Tibial artery (tissue), 4 donors: ENCODE measurements at regions not wholly inside any gene's neighbourhood (a gene's known extent, or its start where the extent isn't known, plus 50 kb on each side); places are given as distances from the start of the nearest gene placed in this dataset.

Experiments
- DNase-seq, 2 donors: peaks; one replicate each; pipeline ENCODE4 v3.0.0-alpha.2; 2019
- H3K27ac ChIP-seq, 2 donors: fragments of 200-600 bp; sonication (generic) in 1 of 2; 1 replicate in 1 of 2; 2 replicates in 1 of 2; pipeline ENCODE4 v1.5.1; 2018 to 2019; ENCODE audit warnings: mild to moderate bottlenecking in 1 of 2
- H3K27me3 ChIP-seq, 2 donors: fragments of 200-600 bp; sonication (generic) in 1 of 2; one replicate each; pipeline versions ENCODE4 v1.5.1 to v1.6.0; 2016 to 2019
- H3K36me3 ChIP-seq, 3 donors: fragments of 200-600 bp; sonication (generic) in 2 of 3; one replicate each; pipeline ENCODE4 v1.5.1; 2016 to 2019; ENCODE audit warnings: mild to moderate bottlenecking in 2 of 3
- H3K4me1 ChIP-seq, 4 donors: fragments of 200-600 bp; sonication (generic) in 2 of 4; 1 replicate in 3 of 4; 2 replicates in 1 of 4; pipeline ENCODE4 v1.5.1; 2016 to 2019
- H3K4me3 ChIP-seq, 2 donors: fragments of 200-600 bp; sonication (generic) in 1 of 2; 1 replicate in 1 of 2; 2 replicates in 1 of 2; pipeline ENCODE4 v1.5.1; 2018 to 2019; ENCODE audit warnings: mild to moderate bottlenecking in 2 of 2
- H3K9me3 ChIP-seq, 3 donors: fragments of 200-600 bp; sonication (generic) in 1 of 3; one replicate each; pipeline ENCODE4 v1.5.1; 2016 to 2019
- CTCF ChIP-seq, 2 experiments: fragments of 200-600 bp in 1 of 2; fragments of 450-650 bp in 1 of 2; IDR thresholded peaks; one replicate each; pipeline ENCODE4 v1.5.1; 2017 to 2019; ENCODE audit warnings: antibody characterized with exemption in 2 of 2, mild to moderate bottlenecking in 1 of 2, moderate library complexity in 1 of 2
- intact Hi-C: fragments of 100-400 bp; cut with DNase I; formaldehyde crosslinking; loops from one replicate; pipeline ENCODE4 v1.15.0; 2023; ENCODE audit warnings: low total_unique reads

- DNase-seq, result no peak
- intact Hi-C loops, result no loop called here
- H3K27ac ChIP-seq, result peak overlapping the region; percentile 72 to 78
- no peaks in the 10 kb centered on the region for H3K4me1 ChIP-seq
- H3K36me3 ChIP-seq, result no peaks in the 10 kb centered on the region
- TF ChIP-seq CTCF (IDR thresholded peaks at IDR 0.05), result no peak
- H3K4me3 ChIP-seq, result peak overlapping the region; percentile 52 to 60
- H3K9me3 ChIP-seq, result no peaks in the 10 kb centered on the region
- H3K27me3 ChIP-seq, result no peaks in the 10 kb centered on the region
These were observed 593.4 kb upstream of the ZP4 start for GRCh38 chr1:238484121-238484520.

GRCh38 chr1:238476841-238477240 is 586.1 kb upstream of the ZP4 start:
- intact Hi-C loops, result no loop called here
- no peak for TF ChIP-seq CTCF (IDR thresholded peaks at IDR 0.05)
- Histone ChIP-seq H3K27me3 (no peaks in the 10 kb centered on the region), H3K36me3 (no peaks in the 10 kb centered on the region), H3K27ac (no peak overlapping the region), H3K4me3 (no peak overlapping the region), H3K4me1 (no peaks in the 10 kb centered on the region), H3K9me3 (no peaks in the 10 kb centered on the region)
- no peak for DNase-seq

GRCh38 chr1:238475712-238476111 is 585.0 kb upstream of the ZP4 start:
- intact Hi-C loops, result no loop called here
- TF ChIP-seq CTCF (IDR thresholded peaks at IDR 0.05), result no peak
- Histone ChIP-seq H3K9me3 (no peaks in the 10 kb centered on the region), H3K27me3 (no peaks in the 10 kb centered on the region), H3K27ac (no peak overlapping the region), H3K4me3 (no peak overlapping the region), H3K36me3 (no peaks in the 10 kb centered on the region), H3K4me1 (no peaks in the 10 kb centered on the region)
- DNase-seq, result no peak

- no peaks in the 10 kb centered on the region for H3K9me3 ChIP-seq
- no peaks in the 10 kb centered on the region for H3K36me3 ChIP-seq
- no peak overlapping the region for H3K4me3 ChIP-seq
- no peak for DNase-seq
- H3K27ac ChIP-seq, result no peak overlapping the region
- intact Hi-C loops, result no loop called here
- H3K27me3 ChIP-seq, result no peaks in the 10 kb centered on the region
- no peaks in the 10 kb centered on the region for H3K4me1 ChIP-seq
- TF ChIP-seq CTCF (IDR thresholded peaks at IDR 0.05), result no peak
These were observed 583.5 kb upstream of the ZP4 start for GRCh38 chr1:238474263-238474662.

GRCh38 chr1:238469146-238469631 is 578.5 kb upstream of the ZP4 start:
- intact Hi-C loops, result no loop called here
- no peak for DNase-seq
- no peak overlapping the region for H3K27ac ChIP-seq
- no peaks in the 10 kb centered on the region for H3K9me3 ChIP-seq
- H3K27me3 ChIP-seq, result no peaks in the 10 kb centered on the region
- H3K36me3 ChIP-seq, result no peaks in the 10 kb centered on the region
- no peak overlapping the region for H3K4me3 ChIP-seq
- no peak for TF ChIP-seq CTCF (IDR thresholded peaks at IDR 0.05)
- no peaks in the 10 kb centered on the region for H3K4me1 ChIP-seq

- H3K4me1 ChIP-seq, result no peaks in the 10 kb centered on the region
- intact Hi-C loops, result no loop called here
- no peaks in the 10 kb centered on the region for H3K27me3 ChIP-seq
- no peak for DNase-seq
- no peak overlapping the region for H3K4me3 ChIP-seq
- H3K36me3 ChIP-seq, result no peaks in the 10 kb centered on the region
- H3K27ac ChIP-seq, result no peak overlapping the region
- TF ChIP-seq CTCF (IDR thresholded peaks at IDR 0.05), result no peak
- no peaks in the 10 kb centered on the region for H3K9me3 ChIP-seq
These were observed 577.3 kb upstream of the ZP4 start for GRCh38 chr1:238468068-238468467.
